NCI-H1694 treated with DMSO at 0.1 percent for 48 hours (cell line): ENCODE measurements at regions not wholly inside any gene's neighbourhood (a gene's known extent, or its start where the extent isn't known, plus 50 kb on each side); places are given as distances from the start of the nearest gene placed in this dataset.

ENCODE experiments used
- DNase-seq: peaks from one replicate; lab custom pipeline; 2025; lab: John Stamatoyannopoulos, UW

GRCh38 chr13:104843401-104843800, 1692.1 kb downstream of the EFNB2 start:
- no peak for DNase-seq

DNA sequence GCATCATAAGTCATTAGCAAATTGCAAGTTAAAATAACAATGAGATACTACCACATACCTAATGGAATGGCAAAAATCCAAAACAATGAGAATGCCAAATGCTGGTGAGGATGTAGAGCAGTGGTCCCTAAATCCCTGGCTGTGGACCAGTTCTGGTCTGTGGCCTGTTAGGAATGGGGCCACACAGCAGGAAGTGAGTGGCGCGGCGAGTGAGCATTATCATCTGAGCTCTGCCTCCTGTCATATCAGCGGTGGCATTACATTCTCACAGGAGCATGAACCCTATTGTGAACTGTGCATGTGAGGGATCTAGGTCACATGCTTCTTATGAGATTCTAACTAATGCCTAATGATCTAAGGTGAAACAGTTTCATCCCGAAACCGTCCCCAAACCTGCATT, 1694.4 kb downstream of the EFNB2 start:
- DNase-seq = no peak

GRCh38 chr13:104837756-104838155, 1697.7 kb downstream of the EFNB2 start:
- DNase-seq = no peak

GRCh38 chr13:104833221-104833620, 1702.2 kb downstream of the EFNB2 start:
- DNase-seq = no peak

DNA sequence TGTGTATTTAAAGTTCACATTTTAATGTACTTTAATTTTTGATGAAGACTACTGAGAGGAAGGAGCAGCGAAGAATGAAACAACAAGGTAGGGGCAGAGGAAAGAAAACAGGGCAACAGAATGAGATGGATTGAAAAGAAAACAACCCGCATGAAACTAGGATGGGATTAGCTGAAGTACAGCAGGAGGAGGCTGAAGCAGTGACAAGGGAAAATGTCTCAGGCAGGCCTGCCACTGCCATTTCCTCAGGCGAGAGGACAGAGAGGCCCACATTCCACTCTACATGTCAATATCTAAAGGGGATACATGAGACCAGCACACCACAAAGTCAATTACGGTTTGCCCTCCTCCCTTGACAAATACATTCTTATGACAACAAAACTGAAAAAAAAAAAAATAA, 1703.2 kb downstream of the EFNB2 start:
- DNase-seq = no peak

DNA sequence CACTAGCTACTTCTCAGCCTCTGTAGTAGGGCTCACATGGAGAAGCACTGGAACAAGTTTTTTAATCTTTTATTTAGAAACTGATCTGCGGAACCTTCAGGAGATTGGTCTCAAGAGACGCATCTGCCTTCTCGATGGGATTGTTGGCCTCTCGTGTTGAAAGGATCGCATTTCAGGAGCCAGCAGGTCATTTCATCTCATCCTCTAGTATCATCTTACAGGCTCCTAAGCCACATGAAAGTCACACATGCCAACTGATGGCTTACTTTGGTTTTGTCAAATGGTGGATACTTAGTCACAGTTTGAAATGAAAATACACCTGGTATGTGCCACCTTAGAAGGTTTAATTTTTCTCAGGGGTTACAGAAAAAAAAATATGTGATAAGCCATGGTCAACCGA, 1703.6 kb downstream of the EFNB2 start:
- no peak for DNase-seq

- DNase-seq = no peak
These were observed 1711.8 kb downstream of the EFNB2 start for GRCh38 chr13:104823709-104824108.

GRCh38 chr13:104823071-104823470, 1712.4 kb downstream of the EFNB2 start:
- no peak for DNase-seq

DNA sequence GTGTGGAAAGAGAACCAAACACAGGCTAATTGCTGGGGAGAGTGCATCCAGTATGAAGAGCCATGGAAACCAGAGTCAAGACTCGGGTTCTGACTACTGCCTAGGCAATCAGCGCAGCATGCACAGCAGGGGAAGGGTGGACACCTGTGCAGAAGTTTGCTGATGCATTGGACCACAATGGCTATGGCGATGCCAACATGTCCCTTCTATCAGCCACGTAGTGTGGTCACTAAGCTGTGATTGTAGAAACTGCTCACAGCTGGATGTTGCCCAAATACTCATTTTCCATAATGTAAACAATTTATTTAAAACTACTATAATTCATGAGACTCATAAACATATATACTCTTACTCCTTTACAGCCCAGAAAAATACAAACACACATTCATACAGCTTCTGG, 1718.2 kb downstream of the EFNB2 start:
- no peak for DNase-seq

- no peak for DNase-seq
These were observed 1718.7 kb downstream of the EFNB2 start for GRCh38 chr13:104816726-104817125.

DNA sequence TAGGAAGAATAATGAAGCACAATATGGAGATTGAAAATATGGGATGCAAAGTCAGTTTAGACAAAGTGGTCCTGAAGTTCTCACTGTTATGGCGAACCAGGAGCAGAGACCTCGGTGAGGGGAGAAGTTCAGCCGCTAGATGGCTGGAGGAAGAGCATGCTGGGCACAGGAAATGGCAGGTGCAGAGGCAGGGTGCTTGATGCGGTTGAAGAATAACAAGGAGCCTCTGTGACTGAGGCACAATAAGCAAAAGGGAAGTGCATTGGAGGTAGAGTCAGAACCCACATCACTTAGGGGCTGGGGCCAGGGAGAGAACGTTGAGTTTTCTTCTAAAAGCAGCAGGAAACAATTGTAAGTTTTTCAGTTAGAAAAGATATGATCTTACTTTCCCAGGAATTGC, 1725.2 kb downstream of the EFNB2 start:
- DNase-seq = no peak

DNA sequence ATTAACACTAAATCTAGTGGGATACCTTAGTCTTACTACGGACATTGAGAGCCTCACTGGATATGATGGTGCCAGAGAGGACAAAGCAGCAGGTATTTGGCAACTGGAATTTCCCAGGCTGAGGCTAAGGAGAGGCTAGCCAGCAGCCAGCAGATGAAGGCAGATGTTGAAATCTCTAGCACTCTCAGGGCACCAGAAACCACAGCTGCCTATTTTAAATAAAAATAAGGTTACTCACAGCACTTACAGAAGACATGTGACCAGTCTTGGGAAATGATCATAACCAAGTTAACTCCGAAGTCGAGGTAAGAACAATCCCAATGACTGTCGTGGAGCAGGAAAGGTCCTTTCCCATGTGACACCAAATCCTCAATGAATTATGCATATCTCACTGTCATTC, 1726.0 kb downstream of the EFNB2 start:
- DNase-seq = no peak

DNA sequence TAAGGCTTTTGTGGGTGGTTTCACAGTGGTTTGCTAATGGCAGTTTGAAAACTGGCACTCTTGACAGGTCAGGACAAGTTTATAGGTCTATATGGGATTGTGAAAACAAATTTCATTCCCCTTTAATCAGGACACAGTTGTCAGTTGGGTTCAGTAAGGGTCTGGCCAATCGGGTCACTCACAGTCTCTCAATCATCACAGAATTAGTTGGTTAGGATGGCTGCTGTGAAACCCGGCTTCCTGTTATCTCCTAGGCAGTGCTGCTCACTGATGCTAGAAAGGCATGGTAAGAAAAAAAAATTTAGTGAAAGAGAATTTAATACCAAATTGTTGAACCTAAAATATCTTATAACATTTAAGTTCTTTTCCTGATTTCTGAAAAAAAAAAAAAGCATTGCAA, 1730.1 kb downstream of the EFNB2 start:
- DNase-seq = no peak

GRCh38 chr13:104799152-104799551, 1732.9 kb upstream of the SLC10A2 start:
- DNase-seq = no peak

DNA sequence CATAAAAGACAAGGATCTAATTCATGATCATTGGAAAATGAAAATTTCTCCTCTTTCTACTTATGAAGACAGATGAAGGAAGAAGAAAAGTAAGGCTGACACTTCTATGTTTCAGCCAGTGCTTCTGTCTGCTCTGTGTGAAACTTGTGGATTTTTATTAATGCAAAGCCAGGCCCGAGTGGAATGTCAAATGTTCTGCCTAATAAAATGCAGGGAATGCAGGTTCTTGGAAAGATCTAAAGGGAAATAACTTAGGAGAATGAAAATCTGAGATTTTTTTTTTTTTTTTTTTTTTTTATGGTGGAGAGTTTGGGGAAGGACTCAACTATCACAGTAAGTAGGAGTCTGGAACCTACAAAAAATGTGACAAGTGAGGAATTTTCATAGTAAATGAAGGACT, 1732.3 kb upstream of the SLC10A2 start:
- DNase-seq = no peak

DNA sequence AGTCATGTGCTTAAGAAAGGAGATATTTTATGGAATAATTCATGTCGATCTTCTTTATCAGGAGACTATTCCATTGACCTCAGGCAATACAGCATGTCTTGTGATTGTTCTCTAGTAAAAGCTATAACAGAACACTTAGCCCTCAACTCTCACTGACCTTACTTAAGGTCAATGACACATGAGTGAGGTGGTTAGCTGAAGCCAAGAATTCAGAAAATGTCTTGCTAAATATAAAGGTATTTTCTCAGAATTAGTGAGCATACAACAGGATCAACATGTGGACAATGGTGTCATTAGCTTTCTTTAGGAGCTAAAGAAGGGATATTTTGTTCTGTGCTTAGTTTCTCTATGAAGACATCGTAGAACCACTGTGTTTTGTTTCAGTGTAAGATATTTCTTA, 1730.4 kb upstream of the SLC10A2 start:
- no peak for DNase-seq

GRCh38 chr13:104785952-104786351, 1719.7 kb upstream of the SLC10A2 start:
- DNase-seq = no peak

GRCh38 chr13:104784891-104785290, 1718.7 kb upstream of the SLC10A2 start:
- DNase-seq = no peak

DNA sequence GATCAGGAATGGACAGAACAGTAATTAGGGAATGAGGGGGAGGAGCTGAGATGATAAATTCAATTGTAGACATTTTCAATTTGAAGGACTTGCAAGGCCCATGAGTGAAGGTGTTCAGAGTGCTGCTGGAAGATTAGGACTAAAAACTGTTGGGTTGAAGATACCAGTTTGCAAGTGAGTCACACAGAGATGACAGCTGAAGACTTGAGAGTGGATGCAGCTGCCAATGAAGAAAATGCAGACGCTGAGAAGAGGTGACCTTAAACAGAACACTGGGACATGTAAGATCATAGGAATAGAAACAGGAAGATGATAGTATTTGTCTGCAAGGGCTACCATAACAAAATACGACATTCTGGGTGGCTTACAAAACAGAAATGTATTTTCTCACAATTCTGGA, 1716.5 kb upstream of the SLC10A2 start:
- no peak for DNase-seq

GRCh38 chr13:104779311-104779993, 1713.2 kb upstream of the SLC10A2 start:
- DNase-seq = no peak

DNA sequence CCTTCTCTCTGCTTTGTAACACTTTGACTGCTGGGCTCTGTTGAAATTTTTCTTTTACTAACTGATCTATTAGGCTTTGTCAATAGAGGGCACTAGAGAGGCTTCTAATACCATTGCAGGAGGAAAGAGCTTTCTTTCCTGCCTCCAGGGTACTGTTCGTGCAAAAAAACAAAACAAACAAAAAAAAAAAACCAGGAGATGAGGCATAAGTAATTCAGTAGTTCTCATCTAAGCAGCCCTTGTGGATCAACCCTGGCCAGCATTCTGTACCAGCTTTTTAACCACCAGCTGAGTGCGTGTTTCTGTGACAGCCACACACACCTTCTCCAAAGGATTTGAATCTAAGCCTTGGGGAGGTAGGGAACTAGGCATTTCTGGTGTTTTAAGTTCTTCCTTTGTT, 1707.6 kb upstream of the SLC10A2 start:
- peak; percentile 60 for DNase-seq

DNA sequence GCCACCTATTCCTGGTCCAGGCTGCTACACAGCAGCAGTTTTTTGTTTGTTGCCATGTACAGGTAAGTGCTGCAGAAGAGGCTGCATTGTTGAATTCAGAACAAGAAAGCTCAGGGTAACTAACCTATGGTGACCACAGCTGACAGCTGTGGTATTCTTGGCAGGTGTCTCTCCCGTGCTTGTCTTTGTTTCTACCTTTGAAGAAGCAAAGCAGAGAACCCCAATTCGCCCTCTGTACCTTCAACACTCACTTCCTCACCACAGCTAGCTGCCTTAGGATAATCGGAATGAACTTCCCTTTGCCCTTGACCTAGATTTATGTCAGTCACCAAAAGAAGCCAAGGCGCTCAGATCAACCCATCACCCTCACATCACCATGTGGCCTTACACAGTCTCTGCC, 1703.3 kb upstream of the SLC10A2 start:
- DNase-seq = no peak

DNA sequence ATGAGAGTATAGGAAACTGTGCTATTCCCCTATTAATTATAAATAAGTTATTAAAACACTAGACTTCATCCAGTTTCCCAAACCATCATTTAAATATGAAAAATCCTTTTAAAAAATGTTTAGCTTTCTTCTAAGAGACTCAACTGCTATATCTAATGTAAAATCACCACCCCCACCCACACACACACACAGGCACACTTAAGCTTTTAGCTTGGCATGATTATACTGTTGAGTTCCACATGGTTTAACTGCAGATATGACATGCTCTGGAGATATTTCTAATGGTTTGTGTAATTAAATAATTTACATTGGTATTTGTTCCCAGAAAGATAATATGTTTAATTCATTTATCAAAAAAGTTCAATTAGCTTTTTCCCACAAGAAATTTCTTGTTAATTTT, 1700.1 kb upstream of the SLC10A2 start:
- no peak for DNase-seq

DNA sequence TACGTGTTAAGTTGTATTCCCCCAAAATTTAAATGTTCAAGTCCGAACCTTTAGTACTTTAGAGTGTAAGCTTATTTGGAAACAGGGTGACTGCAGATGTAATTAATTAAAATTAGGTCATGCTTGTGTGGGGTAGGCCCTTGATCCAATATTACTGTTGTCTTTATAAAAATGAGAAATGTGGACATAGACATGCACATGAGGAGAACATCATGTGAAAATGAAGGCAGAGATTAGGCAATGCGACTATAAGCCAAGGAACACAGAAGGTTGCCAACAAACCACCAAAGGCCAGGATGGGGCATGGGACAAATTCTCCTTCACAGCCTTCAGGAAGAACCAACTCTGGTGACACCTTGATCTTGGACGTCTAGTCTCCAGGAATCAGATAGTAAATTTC, 1698.4 kb upstream of the SLC10A2 start:
- DNase-seq = no peak

DNA sequence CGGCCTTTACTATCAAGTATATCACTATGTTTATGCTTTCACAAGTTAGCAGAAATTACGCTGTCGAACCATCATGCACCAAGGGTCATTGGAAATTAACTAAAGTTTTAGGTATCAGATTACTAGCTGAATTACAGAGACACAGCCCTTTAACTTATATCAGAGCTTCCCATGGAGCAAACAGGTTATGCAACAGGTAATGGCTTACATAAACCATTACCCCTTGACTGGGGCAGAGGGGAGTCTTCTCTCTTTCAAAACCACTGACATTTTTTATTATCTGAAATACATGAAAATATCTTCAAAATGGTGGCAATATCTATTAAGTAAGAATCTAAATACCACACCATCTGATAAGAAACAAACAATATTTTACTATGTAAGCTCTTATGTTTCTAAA, 1692.9 kb upstream of the SLC10A2 start:
- no peak for DNase-seq
